HG03571 (cell line): ENCODE measurements at regions not wholly inside any gene's neighbourhood (a gene's known extent, or its start where the extent isn't known, plus 50 kb on each side); places are given as distances from the start of the nearest gene placed in this dataset.

ENCODE experiments used
- ATAC-seq: cut with Tn5 transposase; IDR thresholded peaks from one replicate; pipeline ENCODE4 v1.9.1; 2021; ENCODE audit not compliant: unreplicated experiment

DNA sequence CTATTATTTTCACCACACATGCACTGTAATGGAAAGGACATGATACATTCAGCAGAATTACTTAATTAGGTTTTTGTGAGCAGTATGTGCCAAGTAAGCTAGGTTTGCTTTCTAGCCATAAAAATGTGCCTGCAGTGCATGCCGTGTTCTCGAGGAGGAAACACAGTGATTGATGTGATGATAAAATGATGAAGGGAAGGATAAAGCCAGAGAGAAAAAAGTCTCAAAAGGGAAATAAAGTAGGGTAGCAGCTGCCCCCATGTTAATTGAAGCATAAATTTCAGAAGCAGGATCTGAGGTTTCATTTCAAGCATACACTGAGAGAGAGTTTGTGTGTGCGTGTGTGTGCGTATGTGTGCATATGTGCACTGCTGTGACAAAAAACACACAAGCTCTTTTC, 714.2 kb upstream of the C9orf72 start:
- ATAC-seq: no peak

DNA sequence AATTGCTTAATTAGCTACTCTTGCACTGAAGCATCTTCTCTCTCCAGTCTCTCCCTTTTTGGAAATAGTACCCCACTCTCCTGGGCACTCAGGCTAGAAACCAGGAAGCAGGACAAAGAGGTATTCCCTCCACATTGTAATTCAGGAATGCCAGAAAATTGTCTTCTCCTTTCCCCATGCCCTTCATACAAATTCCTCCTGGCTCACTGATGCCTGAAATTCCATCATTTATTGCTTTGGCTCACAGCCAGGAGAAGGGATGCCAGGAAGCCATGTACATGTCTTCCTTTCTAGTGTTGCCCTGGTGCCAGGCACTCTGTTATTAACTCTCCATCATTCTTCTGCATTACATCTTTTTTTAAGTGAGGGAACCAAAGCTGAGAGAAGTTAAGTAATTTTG, 716.5 kb upstream of the C9orf72 start:
- no peak for ATAC-seq

DNA sequence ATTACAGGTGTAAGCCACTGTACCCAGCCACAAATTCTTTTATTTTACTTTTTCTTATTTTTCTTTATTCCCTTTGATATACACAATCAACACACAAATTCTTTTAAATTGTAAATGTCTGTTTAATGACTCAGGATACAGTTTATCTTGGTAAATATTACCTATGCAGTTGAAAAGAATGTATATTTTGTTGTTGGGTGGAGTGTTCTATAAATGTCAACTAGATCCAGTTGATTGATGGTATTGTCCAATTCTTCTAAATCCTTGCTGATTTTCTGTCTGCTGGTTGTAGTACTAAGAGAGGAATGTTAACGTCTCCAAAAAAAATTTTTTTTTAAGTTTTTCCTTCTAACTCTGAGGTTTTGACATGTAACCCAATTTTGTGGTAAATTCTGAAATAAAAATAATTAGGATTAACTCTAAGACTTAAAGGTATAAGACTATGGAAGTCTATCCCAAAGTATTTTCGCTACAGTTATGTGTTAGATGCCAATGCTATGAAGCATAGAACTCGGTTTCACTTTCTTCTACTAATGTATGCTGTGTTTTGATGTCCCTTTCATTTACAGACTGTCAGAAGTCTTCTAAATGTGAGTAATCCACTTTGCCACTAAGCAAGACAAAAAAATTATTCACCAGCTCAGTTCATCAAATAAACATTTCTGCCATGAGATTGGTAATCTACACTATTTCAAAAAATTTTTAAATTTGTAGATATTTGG, 720.2 kb upstream of the C9orf72 start:
- ATAC-seq: no peak

DNA sequence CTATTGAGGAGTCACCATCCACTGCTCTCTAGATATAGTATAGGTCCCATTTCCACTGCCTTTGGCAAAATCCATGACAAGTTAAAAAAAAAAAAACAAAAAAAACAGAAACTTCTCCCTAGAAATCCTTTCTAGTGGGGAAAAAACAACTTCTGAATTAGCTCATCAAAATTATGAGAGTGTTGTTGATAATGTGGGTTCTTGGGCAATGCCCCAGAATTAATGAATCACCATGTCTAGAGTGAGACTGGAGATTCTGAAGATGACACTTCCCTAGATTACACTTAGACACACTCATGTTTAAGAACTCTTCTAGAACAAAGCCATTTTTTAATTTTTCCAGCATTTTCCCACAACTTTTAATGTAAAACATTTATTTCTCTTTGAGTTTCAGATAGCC, 728.0 kb upstream of the C9orf72 start:
- ATAC-seq: no peak

DNA sequence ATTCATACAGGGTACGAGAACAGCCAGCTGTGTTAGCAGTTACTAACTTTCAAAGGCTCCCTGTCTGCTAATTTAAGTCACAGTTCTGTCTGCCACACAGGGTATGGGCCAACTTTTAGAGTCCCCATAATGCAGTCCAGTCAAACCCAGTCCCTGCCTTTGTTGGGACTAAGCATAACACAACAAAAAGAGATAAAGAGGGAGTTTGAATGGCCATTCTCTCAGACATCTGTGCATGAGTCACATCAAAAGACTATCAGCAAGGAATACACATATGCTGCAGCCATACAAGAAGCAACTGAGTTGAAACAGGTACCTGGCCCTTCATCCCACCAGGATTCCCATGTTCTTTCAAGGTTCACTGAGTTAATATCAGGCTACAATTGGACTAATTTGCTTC, 744.5 kb upstream of the C9orf72 start:
- ATAC-seq: no peak

DNA sequence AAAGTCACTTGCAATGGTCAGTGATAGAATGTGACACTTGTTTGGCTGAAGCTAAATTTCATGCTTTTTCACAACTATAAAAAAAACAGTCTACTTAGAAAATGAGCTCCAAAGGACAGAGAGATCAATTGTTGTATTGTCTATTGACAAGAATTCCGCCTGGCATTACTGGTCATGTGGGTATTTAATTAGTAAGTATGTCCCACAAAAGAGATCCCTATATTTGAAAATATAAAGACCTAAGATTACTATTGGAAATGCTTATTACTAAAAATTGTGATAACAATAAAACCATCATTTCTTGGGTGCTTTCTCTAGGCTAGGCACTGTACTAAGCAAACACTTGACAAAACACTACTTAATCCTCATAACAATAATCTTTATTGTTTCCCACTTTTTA, 745.2 kb upstream of the C9orf72 start:
- ATAC-seq: no peak

DNA sequence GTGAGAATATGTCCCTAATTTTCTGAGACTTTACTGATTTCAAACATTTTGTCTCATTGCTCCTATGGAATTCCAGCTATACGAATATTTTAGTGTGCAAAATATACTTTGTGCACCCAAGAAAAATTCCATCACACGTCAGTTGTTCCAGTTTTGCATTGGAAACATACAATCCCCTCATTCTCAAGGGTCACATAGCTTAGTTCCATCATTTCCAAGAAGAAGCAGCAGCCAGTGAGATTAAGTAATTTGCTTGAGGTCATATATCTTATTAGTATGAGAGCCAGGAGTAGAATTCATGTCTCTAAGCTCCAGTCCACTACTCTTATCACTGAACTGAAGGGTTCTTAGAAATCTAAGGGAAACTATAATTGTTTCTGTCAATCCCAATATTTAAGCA, 746.7 kb upstream of the C9orf72 start:
- no peak for ATAC-seq

DNA sequence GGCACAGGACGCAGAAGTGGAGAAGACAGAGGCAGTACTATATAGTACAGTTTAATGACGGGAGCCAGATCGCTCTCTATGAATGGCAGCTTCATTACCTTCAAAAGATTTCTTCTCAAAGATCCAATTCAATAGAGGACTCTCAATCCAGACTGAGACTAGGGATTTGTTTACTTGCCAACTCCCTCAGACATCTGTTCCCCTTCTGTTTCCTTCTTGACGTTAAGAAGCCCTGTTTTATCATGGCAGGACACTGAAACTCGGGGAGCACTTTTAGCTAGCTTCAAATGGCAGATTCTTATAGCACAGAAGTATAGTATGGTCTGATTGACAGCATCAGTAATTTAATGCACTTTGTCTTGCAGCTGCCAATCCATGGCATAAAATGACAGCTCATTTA, 747.3 kb upstream of the C9orf72 start:
- no peak for ATAC-seq

DNA sequence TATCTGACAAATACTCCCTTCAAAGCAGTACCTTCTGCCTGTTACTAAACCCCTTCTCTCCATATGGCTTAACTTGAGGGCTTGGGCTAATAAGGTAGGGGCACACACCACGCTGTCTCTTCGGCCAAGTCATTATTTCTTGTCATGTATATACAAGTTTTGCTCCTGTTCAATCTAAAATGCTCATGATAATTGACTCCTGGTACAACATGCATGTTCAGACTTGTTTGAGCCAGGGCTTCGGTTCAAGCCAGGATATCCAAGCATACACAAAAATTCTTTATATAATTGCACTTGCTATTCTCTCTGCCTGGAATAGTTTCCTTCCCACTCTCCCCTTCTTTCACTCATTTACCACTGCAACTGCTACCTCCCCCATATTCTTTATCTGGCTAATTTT, 756.0 kb upstream of the C9orf72 start:
- ATAC-seq: no peak

DNA sequence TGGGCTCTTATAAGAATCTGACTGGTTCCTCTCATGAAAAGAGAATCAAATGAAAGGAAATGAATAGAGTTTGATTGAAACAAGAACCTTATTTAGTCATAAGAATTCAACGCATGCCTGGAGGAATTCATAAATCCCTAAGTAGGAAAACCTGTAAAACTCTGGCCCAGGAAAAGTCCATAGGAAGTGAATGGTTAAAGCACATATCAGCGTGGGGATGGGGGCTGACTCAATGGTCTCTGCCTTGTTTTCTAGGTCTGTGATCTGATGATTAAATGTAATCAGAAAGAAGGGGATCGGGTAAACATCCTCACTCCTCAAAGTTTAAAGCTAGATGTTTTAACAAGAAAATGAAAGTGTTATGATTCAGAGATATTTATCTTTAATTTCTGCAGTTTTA, 759.4 kb upstream of the C9orf72 start:
- ATAC-seq: no peak

DNA sequence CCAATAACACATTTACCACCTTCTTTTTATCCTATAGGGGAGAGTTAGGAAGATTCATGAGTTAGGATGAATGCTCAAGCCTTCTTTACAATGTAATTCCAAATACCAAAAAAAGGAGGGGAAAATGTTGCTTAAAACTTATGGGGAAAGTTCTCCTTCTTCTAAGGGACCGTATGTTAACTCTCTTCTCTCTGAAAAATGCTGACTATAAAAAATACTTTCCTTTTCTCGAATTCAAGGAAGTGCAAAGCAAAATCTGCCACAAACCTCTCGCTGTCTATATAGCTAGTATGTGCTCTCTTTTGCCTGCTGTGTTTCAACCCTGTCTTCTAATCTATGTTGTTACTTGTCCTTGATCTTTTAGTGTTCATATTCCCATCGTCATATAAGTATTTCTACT, 768.6 kb upstream of the C9orf72 start:
- no peak for ATAC-seq

DNA sequence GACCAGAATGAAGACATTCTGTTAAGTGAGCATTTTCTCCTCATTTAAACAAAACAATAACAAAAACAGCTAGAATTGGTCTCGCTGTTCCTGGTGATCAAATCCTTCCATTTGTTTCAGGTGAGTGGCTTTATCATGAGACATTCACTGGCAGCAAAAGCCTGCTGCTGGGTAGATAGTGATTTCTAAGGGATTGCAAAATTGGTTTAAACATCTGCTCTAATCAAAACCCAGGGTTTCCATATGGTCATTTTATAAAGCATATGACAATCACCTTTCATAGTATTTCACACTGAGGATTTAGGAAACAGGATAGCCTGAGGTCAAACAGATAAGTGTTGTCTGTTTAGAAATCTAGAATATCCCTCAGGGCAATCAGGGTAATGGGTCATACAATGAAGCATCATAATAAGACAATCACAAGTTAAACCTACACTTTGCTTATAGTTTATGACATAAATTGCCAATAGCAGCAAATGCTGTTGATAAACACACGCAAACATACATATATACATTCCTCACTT, 769.6 kb upstream of the C9orf72 start:
- no peak for ATAC-seq

DNA sequence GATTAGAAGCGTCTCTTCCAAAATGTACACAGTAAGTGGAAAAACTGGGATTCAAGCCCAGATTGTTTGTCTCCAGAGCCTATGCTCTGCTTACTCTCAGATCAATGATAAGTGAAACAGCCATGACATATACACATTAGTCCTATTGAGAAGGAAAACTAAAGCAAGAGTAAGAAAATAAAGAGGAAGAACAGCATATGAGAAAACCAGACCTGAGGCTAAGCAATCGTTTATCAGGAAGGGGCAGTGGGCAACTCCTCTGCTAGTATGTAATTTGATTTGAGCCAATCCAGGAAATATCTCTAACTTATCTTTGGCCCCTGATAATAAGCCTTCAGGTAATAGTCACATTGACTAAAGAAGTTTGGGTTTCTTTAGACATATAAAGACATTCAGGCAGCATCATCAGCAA, 789.9 kb upstream of the C9orf72 start:
- no peak for ATAC-seq

DNA sequence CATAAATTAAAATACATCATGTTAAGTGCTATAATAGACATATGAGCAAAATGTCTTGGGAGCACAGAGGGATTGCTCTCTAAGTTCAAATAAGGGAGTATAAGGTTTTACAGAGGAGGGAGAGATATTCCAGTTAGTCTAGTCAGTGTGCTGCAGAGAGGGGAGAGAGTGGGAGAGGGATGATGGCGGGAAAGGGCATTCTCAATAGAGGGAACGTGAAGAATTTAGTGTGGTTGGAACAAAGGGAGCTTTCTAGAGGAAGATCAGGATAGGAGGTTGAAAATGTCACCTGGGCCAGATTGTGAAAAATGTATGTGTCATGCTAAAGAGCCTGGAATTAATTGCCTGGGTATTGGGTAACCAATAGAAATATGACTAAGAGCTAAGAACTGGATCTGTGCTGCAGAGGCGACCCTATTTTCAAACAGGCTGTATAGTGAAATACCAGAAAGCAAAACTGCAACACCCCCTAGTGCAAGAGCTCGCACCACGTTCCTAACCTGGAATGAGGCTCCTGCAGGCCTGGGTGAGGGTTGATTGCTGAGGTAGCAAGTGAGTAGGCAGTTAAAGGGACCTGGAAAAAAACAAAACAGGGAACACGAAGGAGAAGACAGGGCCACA, 791.8 kb upstream of the C9orf72 start:
- ATAC-seq: no peak

DNA sequence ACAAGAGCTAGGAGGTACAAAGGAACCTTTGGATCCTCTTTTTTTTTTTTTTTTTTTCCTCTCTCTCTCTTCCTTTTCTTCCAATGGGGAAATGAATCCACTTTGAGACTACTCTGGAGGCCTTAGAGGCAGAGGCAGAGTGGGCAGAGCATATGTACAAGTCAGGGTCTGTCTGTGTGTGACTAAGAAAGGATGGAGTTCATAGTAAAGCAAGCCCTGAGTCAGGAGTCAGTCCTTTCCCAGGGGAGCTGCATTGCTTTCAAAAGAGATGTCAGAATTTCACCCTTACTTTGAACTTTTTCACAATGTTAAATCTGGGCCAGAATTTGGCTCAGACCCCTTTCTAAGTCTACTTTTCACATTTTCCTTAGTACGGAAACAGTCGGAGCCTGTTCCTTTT, 792.4 kb upstream of the C9orf72 start:
- ATAC-seq: no peak

DNA sequence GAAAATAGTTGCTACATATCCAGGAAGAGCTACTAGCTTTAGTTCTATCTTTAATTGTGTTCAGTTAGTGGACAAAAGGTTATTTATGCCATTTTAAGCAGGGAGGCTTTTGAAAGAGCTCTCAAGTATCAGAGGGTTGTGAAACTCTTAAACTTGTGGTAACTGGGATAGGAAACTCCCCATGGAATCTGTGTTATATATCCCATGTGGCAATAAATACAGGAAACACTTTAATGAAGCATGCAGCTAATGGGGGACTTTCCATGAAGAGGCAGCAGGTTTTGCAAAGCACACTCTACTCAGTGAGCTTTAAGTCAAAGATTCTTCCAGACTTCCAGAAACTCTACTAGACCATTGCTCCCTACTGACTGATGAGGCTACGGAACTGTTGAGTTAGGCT, 805.0 kb upstream of the C9orf72 start:
- ATAC-seq: no peak

DNA sequence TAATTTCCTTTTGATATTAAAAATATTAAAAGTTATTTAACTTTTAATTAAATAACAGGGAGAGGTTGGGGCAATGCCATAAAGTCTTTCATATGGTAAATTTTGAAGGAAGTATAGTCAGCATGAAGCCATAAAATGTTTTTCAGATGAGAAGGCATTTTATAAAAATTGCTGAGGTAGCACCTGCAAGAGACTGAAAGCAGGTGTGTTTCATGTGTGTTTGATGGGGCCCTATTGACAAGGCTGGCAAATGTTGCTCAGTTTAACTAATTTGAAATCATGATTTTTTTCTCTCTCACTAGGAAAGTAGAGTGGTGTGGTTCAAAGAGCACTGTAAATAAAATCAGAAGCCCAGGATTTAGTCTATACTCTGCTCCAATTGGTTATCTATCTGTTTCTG, 805.8 kb upstream of the C9orf72 start:
- no peak for ATAC-seq

DNA sequence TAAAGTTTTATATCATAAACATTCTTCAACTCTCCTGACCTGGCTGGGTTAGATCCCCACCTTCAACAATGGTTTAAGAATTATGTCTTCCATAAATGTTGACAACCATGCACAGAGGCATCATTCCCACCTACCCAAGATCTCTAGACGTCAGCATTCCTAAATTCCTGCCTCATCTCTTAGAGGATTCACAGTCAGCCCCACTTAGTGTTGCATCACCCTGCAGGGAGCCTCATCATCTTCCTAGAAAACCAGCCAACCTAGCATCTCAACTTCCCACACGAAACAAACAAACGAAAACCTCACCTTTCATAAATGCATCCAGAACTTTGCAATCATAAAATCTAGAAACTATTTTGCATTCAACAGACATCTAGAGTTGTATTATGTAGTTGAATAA, 816.1 kb upstream of the C9orf72 start:
- no peak for ATAC-seq

DNA sequence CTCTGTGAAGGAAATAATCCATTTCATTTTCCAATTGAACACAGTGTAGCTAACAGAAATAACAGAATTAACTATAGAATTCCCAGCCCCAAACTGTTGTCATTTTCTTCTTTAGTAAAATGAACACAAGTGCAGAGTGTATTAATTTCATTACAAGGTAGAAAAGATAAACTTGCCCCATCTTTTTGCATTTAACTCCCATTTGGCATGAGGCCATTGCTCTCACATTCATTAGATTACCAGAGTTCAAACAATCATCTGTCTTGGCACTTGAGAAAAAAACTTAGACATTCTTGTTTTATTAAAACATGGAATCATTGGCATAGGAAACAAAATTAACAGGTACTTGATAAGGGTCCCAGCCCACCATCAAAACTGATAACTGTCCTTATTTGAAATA, 821.5 kb upstream of the C9orf72 start:
- ATAC-seq: no peak

DNA sequence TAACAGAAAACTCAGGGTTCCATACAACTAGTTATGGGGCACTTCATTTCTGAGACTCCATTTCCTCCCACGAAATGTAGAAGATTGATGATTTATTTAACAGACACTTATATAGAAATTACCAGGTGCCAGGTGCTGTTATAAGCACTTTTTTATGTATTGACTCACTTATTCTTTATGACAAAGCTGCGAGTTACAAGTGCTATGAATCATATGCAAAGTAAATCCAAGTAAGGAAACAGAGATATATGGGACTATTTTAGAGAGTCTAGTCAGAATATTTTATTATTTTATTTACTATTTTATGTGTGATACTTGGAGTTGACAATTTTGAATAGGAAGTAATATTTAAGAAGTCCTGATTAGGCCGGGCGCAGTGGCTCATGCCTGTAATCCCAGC, 822.8 kb upstream of the C9orf72 start:
- ATAC-seq: no peak

DNA sequence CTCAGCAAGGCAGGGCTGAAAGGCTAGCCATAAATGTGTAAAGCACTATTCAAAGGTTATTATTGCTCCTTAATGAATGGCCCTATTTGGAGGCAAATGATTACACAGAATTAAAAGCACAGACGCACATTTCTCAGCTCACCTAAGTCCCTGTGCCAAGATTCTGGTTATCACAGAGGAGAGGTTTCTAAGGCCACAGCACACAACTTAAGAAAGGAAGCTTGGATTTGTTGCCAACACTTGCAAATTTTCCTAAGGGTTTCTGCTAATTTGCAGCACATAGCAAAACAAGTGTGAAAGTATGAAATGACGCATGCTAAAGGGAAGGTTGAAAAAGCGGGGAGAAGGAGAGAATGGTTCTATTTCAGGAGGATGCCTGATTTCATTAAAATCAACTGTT, 834.1 kb upstream of the C9orf72 start:
- no peak for ATAC-seq

DNA sequence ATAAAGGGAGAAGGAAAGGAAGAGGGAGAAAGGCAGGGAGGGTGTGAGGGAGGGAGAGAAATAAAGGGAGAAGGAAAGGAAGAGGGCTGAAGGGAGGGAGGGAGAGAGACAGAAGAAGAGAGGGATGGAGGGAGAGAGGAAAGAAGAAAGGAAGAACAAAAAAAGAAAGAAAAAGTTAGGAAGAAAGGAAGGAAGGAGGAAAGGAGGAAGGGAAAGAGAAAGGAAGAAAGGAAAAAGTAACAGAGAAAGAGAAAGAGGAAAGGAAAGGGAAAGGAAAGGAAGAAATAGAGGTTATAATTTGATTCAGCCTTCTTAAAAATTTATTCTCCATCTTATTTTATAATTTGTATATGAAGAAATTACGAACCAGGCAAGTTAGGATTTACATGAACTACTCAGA, 836.6 kb upstream of the C9orf72 start:
- ATAC-seq: no peak

DNA sequence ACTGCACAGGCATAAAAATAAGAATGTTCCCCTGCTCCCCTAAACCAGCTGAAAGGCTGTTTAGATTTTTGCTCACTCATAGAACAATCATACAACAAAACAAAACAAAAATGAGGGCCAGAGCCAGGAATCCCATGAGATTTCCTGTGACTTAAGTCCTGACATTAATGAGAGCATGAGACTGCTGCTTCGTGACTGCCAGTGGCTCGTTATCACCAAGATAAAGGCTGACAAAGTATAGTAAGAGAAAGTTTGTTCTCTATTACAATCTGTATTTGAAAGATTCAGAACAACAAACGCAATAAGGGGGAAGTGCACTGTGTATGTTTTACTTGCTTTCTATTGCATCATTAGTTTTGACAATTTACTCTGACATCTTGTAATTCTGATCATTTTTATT, 837.1 kb upstream of the C9orf72 start:
- no peak for ATAC-seq
